Cardiac muscle cell (in vitro differentiated cells and primary cell): ENCODE measurements at regions not wholly inside any gene's neighbourhood (a gene's known extent, or its start where the extent isn't known, plus 50 kb on each side); places are given as distances from the start of the nearest gene placed in this dataset.

ENCODE experiments used
- DNase-seq, 2 donors: peaks; one replicate each; pipeline versions ENCODE4 v3.0.0 to v3.0.0-alpha.2; 2010 to 2017; ENCODE audit warnings: low read depth in 1 of 2, low spot score in 1 of 2
- H3K27ac ChIP-seq: fragments of 200-600 bp; sonication (generic); 2 replicates; pipeline ENCODE4 v1.5.1; 2016
- H3K27me3 ChIP-seq: fragments of 200-600 bp; sonication (generic); 2 replicates; pipeline ENCODE4 v1.6.0; 2016; ENCODE audit warnings: control low read depth
- H3K36me3 ChIP-seq: fragments of 200-600 bp; sonication (generic); 2 replicates; pipeline ENCODE4 v1.5.1; 2016; ENCODE audit warnings: control low read depth
- H3K4me1 ChIP-seq: fragments of 200-600 bp; sonication (generic); 2 replicates; pipeline ENCODE4 v1.8.1; 2017; ENCODE audit warnings: low read depth, mild to moderate bottlenecking, mixed run types
- H3K4me3 ChIP-seq: fragments of 200-600 bp; sonication (generic); 2 replicates; pipeline ENCODE4 v1.5.1; 2016; ENCODE audit warnings: mild to moderate bottlenecking
- H3K9me3 ChIP-seq: fragments of 200-600 bp; sonication (generic); 2 replicates; pipeline ENCODE4 v1.5.1; 2017; ENCODE audit warnings: low read depth, mild to moderate bottlenecking, control low read depth
- TF ChIP-seq, protein P1 (sequence below): IDR thresholded peaks from 2 replicates; pipeline ENCODE4 v1.5.1; 2012; ENCODE audit warnings: low read depth, mild to moderate bottlenecking, low read length

DNA sequence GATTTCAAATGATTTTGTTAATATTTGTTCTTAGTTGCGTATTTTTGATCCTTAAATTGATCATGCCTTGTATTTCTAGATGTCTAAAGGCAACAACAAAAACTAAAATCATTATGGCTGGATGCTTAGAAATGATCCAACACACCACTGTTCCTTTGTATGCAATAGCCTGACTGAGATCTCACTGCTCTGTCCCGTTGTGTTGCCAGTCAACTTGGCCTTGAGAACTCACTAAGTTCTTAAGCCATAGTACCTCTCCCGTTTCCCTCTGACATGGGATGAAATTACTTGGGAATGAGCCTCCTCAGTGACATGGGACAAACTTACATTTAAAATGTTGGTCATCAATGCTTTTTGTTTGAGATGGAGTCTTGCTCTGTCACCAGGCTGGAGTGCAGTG lies 222.0 kb upstream of the HS6ST1 start:
- no peak for DNase-seq
- Histone ChIP-seq H3K9me3 (no peaks in the 10 kb centered on the region), H3K4me1 (peaks cover 4% of the 10 kb centered on the region), H3K36me3 (no peaks in the 10 kb centered on the region), H3K27me3 (no peaks in the 10 kb centered on the region), H3K27ac (no peak overlapping the region), H3K4me3 (no peak overlapping the region)
- TF ChIP-seq, protein P1, sequence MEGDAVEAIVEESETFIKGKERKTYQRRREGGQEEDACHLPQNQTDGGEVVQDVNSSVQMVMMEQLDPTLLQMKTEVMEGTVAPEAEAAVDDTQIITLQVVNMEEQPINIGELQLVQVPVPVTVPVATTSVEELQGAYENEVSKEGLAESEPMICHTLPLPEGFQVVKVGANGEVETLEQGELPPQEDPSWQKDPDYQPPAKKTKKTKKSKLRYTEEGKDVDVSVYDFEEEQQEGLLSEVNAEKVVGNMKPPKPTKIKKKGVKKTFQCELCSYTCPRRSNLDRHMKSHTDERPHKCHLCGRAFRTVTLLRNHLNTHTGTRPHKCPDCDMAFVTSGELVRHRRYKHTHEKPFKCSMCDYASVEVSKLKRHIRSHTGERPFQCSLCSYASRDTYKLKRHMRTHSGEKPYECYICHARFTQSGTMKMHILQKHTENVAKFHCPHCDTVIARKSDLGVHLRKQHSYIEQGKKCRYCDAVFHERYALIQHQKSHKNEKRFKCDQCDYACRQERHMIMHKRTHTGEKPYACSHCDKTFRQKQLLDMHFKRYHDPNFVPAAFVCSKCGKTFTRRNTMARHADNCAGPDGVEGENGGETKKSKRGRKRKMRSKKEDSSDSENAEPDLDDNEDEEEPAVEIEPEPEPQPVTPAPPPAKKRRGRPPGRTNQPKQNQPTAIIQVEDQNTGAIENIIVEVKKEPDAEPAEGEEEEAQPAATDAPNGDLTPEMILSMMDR = no peak

DNA sequence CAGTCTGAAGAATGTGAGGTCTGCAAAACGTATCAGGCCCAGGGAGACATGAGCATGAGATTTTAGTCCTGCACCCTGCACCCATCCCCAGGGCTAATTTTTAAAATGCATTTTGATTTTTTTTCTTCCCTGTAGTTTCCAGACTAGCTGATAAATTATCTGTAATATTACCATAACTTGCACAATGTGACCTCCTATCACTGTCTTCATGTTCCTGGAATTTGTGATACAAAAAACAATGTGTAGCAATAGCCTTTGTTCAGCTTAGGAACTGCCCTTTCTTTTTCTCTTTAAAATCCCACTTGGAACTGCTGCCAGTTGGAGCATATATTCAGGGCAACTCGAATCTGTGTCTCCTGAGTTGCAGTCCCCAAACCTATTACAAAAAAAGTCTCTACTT lies 222.8 kb upstream of the HS6ST1 start:
- no peak overlapping the region for H3K27ac ChIP-seq
- H3K9me3 ChIP-seq = no peaks in the 10 kb centered on the region
- peaks cover 4% of the 10 kb centered on the region for H3K4me1 ChIP-seq
- TF ChIP-seq, protein P1 = no peak
- H3K4me3 ChIP-seq = no peak overlapping the region
- peak in 1 of 2 donors; percentile 75 for DNase-seq
- no peaks in the 10 kb centered on the region for H3K27me3 ChIP-seq
- no peaks in the 10 kb centered on the region for H3K36me3 ChIP-seq

- TF ChIP-seq, protein P1 = no peak
- no peaks in the 10 kb centered on the region for H3K36me3 ChIP-seq
- H3K4me3 ChIP-seq = no peak overlapping the region
- no peaks in the 10 kb centered on the region for H3K27me3 ChIP-seq
- H3K4me1 ChIP-seq = no peaks in the 10 kb centered on the region
- no peak for DNase-seq
- H3K27ac ChIP-seq = no peak overlapping the region
- H3K9me3 ChIP-seq = no peaks in the 10 kb centered on the region
These were observed 224.4 kb upstream of the HS6ST1 start for GRCh38 chr2:128543036-128543435.

DNA sequence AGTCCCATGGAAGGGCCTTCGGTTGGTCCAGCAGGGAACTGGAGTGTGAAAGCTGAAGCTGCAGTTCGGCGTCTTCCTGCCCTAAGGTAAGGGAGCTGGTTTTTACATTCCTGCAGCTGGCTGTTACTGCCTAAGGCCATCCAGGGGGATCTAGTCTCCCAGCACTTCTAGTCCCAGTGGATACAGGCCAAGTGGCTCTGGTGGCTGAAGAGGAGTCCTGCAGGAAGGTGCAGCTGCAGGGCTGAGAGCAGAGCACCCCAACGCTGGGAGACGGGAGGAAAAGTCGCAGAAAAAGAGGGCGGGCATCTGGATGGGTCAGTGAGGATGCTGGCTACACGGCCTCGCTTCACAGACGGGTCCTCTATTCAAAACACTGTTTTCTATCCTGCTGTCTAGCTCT lies 225.0 kb upstream of the HS6ST1 start:
- H3K36me3 ChIP-seq = no peaks in the 10 kb centered on the region
- no peak overlapping the region for H3K27ac ChIP-seq
- no peak overlapping the region for H3K4me3 ChIP-seq
- no peaks in the 10 kb centered on the region for H3K27me3 ChIP-seq
- TF ChIP-seq, protein P1 = no peak
- no peak for DNase-seq
- H3K9me3 ChIP-seq = no peaks in the 10 kb centered on the region
- H3K4me1 ChIP-seq = no peaks in the 10 kb centered on the region

DNA sequence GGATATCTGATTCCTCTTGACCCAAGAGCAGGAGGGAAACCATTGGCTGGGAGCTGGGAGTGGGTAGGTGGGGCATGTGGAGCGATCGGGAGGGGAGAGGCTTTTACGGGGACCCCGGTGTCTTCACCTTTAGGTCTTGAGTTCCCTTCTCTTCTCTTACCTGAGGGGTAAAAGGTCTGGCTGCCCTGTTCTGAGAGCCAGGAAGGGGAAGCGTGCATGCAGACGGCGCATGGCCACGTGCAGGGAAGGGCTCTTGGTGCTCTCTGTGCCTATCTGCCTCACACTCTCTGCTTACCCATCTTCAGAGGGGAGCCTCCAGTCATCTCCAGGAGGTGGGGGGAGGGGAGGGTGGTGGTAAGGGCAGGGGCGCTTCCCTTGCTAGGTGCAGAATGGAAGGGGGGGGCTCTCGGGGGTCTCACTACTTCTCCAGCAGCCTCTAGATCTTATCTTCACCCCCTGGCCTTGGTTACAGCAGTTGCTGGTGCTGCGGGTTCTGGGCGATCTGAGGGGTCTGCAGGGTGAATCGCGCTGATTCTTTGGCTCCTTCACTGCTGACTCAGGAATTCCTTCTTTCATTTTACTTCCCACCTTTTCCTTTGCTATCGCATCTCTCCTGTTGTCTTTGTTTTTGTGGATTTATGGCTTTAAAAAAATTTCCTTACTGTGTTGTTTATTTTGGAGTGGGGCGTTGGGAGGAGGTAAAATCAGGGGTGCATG lies 225.8 kb upstream of the HS6ST1 start:
- TF ChIP-seq, protein P1 = no peak
- Histone ChIP-seq H3K27me3 (no peaks in the 10 kb centered on the region), H3K9me3 (no peaks in the 10 kb centered on the region), H3K4me3 (no peak overlapping the region), H3K36me3 (no peaks in the 10 kb centered on the region), H3K4me1 (no peaks in the 10 kb centered on the region), H3K27ac (no peak overlapping the region)
- no peak for DNase-seq
